ENCODE measurements at regions not wholly inside any gene's neighbourhood (a gene's known extent, or its start where the extent isn't known, plus 50 kb on each side); places are given as distances from the start of the nearest gene placed in this dataset.
"Not testable (repeated sequence)": the region's sequence is repeated elsewhere in the genome, so short reads cannot be mapped to it uniquely, and the experiment has no call there.

- TF ChIP-seq TSHZ2 (CRISPR knock-in tag; IDR thresholded peaks at IDR 0.05) (no peak), ZFP30 (CRISPR knock-in tag; IDR thresholded peaks at IDR 0.05) (no peak), GLIS3 (CRISPR knock-in tag; IDR thresholded peaks at IDR 0.05) (no peak), CSDC2 (CRISPR knock-in tag; IDR thresholded peaks at IDR 0.05) (no peak)
These were observed 511.6 kb upstream of the FAM174A start (continued) for GRCh38 chr5:100023536-100023935.

- no peak for ATAC-seq
- TF ChIP-seq CSRNP3 (CRISPR knock-in tag; IDR thresholded peaks at IDR 0.05) (no peak), PPARA (CRISPR knock-in tag; IDR thresholded peaks at IDR 0.05; ENCODE audit: borderline replicate concordance) (no peak), ZC3H10 (CRISPR knock-in tag; IDR thresholded peaks at IDR 0.05) (no peak), TCF4 (CRISPR knock-in tag; IDR thresholded peaks at IDR 0.05; ENCODE audit: borderline replicate concordance) (no peak), OSR1 (CRISPR knock-in tag; IDR thresholded peaks at IDR 0.05) (no peak), ISL1 (CRISPR knock-in tag; IDR thresholded peaks at IDR 0.05) (no peak), CREB5 (CRISPR knock-in tag; IDR thresholded peaks at IDR 0.05; ENCODE audit: low read depth) (no peak)
These were observed 517.5 kb upstream of the FAM174A start for GRCh38 chr5:100017520-100018262.

- ATAC-seq = not testable (repeated sequence)
These were observed 521.9 kb upstream of the FAM174A start for GRCh38 chr5:100013305-100013704.

- ATAC-seq = not testable (repeated sequence)
These were observed 524.0 kb upstream of the FAM174A start for GRCh38 chr5:100011160-100011559.

- ATAC-seq = no peak
- TF ChIP-seq ZNF565 (CRISPR knock-in tag; conservative IDR thresholded peaks at IDR 0.05; ENCODE audit: low read depth) = no peak
- TF ChIP-seq TSHZ2 (CRISPR knock-in tag; IDR thresholded peaks at IDR 0.05) = no peak
- no peak for TF ChIP-seq TCF4 (CRISPR knock-in tag; IDR thresholded peaks at IDR 0.05; ENCODE audit: borderline replicate concordance)
- no peak for TF ChIP-seq ZNF70 (CRISPR knock-in tag; IDR thresholded peaks at IDR 0.05)
These were observed 530.2 kb upstream of the FAM174A start for GRCh38 chr5:100004969-100005368.

GRCh38 chr5:99998319-99998718, 536.9 kb upstream of the FAM174A start:
- no peak for TF ChIP-seq ZNF565 (CRISPR knock-in tag; conservative IDR thresholded peaks at IDR 0.05; ENCODE audit: low read depth)
- ATAC-seq = no peak

- no peak for ATAC-seq
- no peak for TF ChIP-seq TOX (CRISPR knock-in tag; IDR thresholded peaks at IDR 0.05; ENCODE audit: borderline replicate concordance)
- TF ChIP-seq ZC3H10 (CRISPR knock-in tag; IDR thresholded peaks at IDR 0.05) = no peak
- TF ChIP-seq SNAI2 (CRISPR knock-in tag; IDR thresholded peaks at IDR 0.05) = no peak
- TF ChIP-seq ZNF70 (CRISPR knock-in tag; IDR thresholded peaks at IDR 0.05) = no peak
- no peak for TF ChIP-seq CSDC2 (CRISPR knock-in tag; IDR thresholded peaks at IDR 0.05)
- no peak for TF ChIP-seq GLIS3 (CRISPR knock-in tag; IDR thresholded peaks at IDR 0.05)
- TF ChIP-seq PATZ1 (CRISPR knock-in tag; IDR thresholded peaks at IDR 0.05; ENCODE audit: borderline replicate concordance) = no peak
- TF ChIP-seq POU6F1 (CRISPR knock-in tag; IDR thresholded peaks at IDR 0.05; ENCODE audit: borderline replicate concordance, low read depth) = no peak
These were observed 539.8 kb upstream of the FAM174A start for GRCh38 chr5:99995407-99995806.

Measured in SK-N-SH treated with all-trans-retinoic acid at 6 μM for 48 hours (cell line).